ENCODE measurements at regions not wholly inside any gene's neighbourhood (a gene's known extent, or its start where the extent isn't known, plus 50 kb on each side); places are given as distances from the start of the nearest gene placed in this dataset.

DNA sequence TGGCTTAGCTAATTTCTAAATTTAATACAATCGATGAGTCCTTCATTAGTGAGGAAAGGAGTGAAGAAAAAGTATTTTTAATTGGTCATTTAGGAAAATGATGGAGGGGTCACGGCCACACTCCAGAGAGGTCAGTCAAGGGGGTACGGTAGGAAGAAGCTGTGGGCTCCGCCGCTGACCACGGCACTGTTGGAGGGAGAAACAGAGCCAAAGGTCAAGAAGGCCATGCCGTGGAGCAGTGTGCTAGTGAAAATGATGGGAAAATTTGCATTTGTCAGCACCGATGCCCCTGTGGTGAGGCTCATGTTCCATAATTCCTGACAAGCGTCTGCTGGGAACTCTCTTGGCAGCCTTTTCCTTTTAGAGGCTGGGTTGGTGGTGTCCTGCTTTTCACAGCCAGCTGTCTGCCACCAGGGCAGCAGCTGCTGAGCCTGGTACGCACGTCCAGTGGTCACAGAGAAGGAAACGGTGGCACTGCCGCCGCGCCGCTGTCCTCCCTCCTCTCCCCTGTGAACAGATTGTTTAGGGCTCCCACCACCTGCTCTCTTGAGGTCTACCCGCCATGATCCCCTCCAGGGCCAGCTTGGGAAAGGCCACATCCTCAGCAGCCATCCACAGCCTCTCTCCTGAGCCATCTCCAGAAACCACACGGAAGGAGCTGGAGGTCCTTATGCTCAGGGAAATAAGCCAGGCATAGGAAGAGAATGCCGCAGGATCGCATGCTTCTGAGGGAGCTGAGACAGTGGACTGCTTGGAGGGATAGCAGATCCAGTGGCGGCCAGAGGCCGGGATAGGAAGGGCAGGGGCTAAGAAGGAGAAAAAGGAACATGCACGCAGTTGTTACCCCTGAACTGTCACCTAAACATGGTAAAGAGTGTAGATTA, 263.7 kb upstream of the PPP2R2D start:
- TF ChIP-seq EZH2 (optimal IDR thresholded peaks at IDR 0.05; ENCODE audit: low read depth, low read length) (no peak), EZH2phosphoT487 (IDR thresholded peaks at IDR 0.05; ENCODE audit: low read length) (no peak)
- TF ChIP-seq, protein P1, sequence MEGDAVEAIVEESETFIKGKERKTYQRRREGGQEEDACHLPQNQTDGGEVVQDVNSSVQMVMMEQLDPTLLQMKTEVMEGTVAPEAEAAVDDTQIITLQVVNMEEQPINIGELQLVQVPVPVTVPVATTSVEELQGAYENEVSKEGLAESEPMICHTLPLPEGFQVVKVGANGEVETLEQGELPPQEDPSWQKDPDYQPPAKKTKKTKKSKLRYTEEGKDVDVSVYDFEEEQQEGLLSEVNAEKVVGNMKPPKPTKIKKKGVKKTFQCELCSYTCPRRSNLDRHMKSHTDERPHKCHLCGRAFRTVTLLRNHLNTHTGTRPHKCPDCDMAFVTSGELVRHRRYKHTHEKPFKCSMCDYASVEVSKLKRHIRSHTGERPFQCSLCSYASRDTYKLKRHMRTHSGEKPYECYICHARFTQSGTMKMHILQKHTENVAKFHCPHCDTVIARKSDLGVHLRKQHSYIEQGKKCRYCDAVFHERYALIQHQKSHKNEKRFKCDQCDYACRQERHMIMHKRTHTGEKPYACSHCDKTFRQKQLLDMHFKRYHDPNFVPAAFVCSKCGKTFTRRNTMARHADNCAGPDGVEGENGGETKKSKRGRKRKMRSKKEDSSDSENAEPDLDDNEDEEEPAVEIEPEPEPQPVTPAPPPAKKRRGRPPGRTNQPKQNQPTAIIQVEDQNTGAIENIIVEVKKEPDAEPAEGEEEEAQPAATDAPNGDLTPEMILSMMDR (IDR thresholded peaks at IDR 0.05; ENCODE audit: low read length): no peak
- no peaks in the 10 kb centered on the region for H3K9me3 ChIP-seq (replicated peaks; ENCODE audit: insufficient read depth, low read length)
- no peak overlapping the region for H3K4me3 ChIP-seq (ENCODE audit: low read length)
- no peaks in the 10 kb centered on the region for H3K9me2 ChIP-seq (replicated peaks; ENCODE audit: insufficient read depth, low read length)
- no peaks in the 10 kb centered on the region for H3K36me3 ChIP-seq (replicated peaks; ENCODE audit: insufficient read depth, low read length)
- no peak for DNase-seq
- H2AFZ ChIP-seq (ENCODE audit: low read length): no peak overlapping the region
- no peaks in the 10 kb centered on the region for H3K79me2 ChIP-seq (ENCODE audit: low read length)
- no peaks in the 10 kb centered on the region for H3F3A ChIP-seq (ENCODE audit: insufficient read depth, low read length)
- no peak overlapping the region for H3K9ac ChIP-seq (ENCODE audit: low read length)
- H3K27me3 ChIP-seq (replicated peaks; ENCODE audit: insufficient read depth, low read length): no peaks in the 10 kb centered on the region
- H4K20me1 ChIP-seq (ENCODE audit: insufficient read depth, low read length): no peaks in the 10 kb centered on the region
- no peak overlapping the region for H3K27ac ChIP-seq (ENCODE audit: low read length)
- H3K4me2 ChIP-seq (ENCODE audit: low read depth, low read length): no peak overlapping the region
- no peaks in the 10 kb centered on the region for H3K4me1 ChIP-seq (ENCODE audit: low read length)

GRCh38 chr10:131638049-131638879, 262.5 kb upstream of the PPP2R2D start:
- Histone ChIP-seq H3K4me2 (ENCODE audit: low read depth, low read length) (no peak overlapping the region), H3K27ac (ENCODE audit: low read length) (no peak overlapping the region), H3K9me3 (replicated peaks; ENCODE audit: insufficient read depth, low read length) (no peaks in the 10 kb centered on the region), H3K27me3 (replicated peaks; ENCODE audit: insufficient read depth, low read length) (no peaks in the 10 kb centered on the region), H3K4me3 (ENCODE audit: low read length) (no peak overlapping the region), H4K20me1 (ENCODE audit: insufficient read depth, low read length) (no peaks in the 10 kb centered on the region), H3K36me3 (replicated peaks; ENCODE audit: insufficient read depth, low read length) (no peaks in the 10 kb centered on the region), H3K9me2 (replicated peaks; ENCODE audit: insufficient read depth, low read length) (no peaks in the 10 kb centered on the region), H3K9ac (ENCODE audit: low read length) (no peak overlapping the region), H3K4me1 (ENCODE audit: low read length) (no peaks in the 10 kb centered on the region), H3F3A (ENCODE audit: insufficient read depth, low read length) (no peaks in the 10 kb centered on the region), H3K79me2 (ENCODE audit: low read length) (no peaks in the 10 kb centered on the region), H2AFZ (ENCODE audit: low read length) (no peak overlapping the region)
- TF ChIP-seq, protein P1 (IDR thresholded peaks at IDR 0.05; ENCODE audit: low read length): no peak
- TF ChIP-seq EZH2phosphoT487 (IDR thresholded peaks at IDR 0.05; ENCODE audit: low read length) (no peak), EZH2 (optimal IDR thresholded peaks at IDR 0.05; ENCODE audit: low read depth, low read length) (no peak)
- no peak for DNase-seq

- H3K79me2 ChIP-seq (ENCODE audit: low read length): no peaks in the 10 kb centered on the region
- H3K27me3 ChIP-seq (replicated peaks; ENCODE audit: insufficient read depth, low read length): no peaks in the 10 kb centered on the region; the same call in 1 of the 2 replicates
- no peaks in the 10 kb centered on the region for H3K9me2 ChIP-seq (replicated peaks; ENCODE audit: insufficient read depth, low read length)
- no peaks in the 10 kb centered on the region for H4K20me1 ChIP-seq (ENCODE audit: insufficient read depth, low read length)
- H3F3A ChIP-seq (ENCODE audit: insufficient read depth, low read length): no peaks in the 10 kb centered on the region
- H2AFZ ChIP-seq (ENCODE audit: low read length): no peak overlapping the region
- no peak overlapping the region for H3K27ac ChIP-seq (ENCODE audit: low read length)
- H3K4me3 ChIP-seq (ENCODE audit: low read length): no peak overlapping the region
- H3K4me2 ChIP-seq (ENCODE audit: low read depth, low read length): no peak overlapping the region
- no peaks in the 10 kb centered on the region for H3K36me3 ChIP-seq (replicated peaks; ENCODE audit: insufficient read depth, low read length)
- no peak overlapping the region for H3K9ac ChIP-seq (ENCODE audit: low read length)
- TF ChIP-seq EZH2phosphoT487 (IDR thresholded peaks at IDR 0.05; ENCODE audit: low read length) (no peak), EZH2 (optimal IDR thresholded peaks at IDR 0.05; ENCODE audit: low read depth, low read length) (no peak)
- TF ChIP-seq, protein P1 (IDR thresholded peaks at IDR 0.05; ENCODE audit: low read length): no peak
- DNase-seq: no peak
- H3K9me3 ChIP-seq (replicated peaks; ENCODE audit: insufficient read depth, low read length): no peaks in the 10 kb centered on the region
- no peaks in the 10 kb centered on the region for H3K4me1 ChIP-seq (ENCODE audit: low read length)
These were observed 261.9 kb upstream of the PPP2R2D start for GRCh38 chr10:131638880-131639278.

Data from MM.1S (cell line).